HUDEP-2 (cell line): ENCODE measurements at regions not wholly inside any gene's neighbourhood (a gene's known extent, or its start where the extent isn't known, plus 50 kb on each side); places are given as distances from the start of the nearest gene placed in this dataset.

Experiments used
- DNase-seq, 76 experiments: peaks; one replicate each; lab custom pipeline; 2025; ENCODE audit not compliant: unreplicated experiment in 76 of 76; lab: John Stamatoyannopoulos, UW

- no peak for DNase-seq
Observed at GRCh38 chr12:91616416-91616815, 433.8 kb upstream of the DCN start.

GRCh38 chr12:91613223-91613779 is 430.7 kb upstream of the DCN start:
- no peak for DNase-seq

- DNase-seq = no peak
Observed at GRCh38 chr12:91610561-91610960, 427.9 kb upstream of the DCN start.

- DNase-seq = no peak
Observed at GRCh38 chr12:91609283-91609682, 426.7 kb upstream of the DCN start.

GRCh38 chr12:91608542-91608941 is 425.9 kb upstream of the DCN start:
- DNase-seq = no peak

DNA sequence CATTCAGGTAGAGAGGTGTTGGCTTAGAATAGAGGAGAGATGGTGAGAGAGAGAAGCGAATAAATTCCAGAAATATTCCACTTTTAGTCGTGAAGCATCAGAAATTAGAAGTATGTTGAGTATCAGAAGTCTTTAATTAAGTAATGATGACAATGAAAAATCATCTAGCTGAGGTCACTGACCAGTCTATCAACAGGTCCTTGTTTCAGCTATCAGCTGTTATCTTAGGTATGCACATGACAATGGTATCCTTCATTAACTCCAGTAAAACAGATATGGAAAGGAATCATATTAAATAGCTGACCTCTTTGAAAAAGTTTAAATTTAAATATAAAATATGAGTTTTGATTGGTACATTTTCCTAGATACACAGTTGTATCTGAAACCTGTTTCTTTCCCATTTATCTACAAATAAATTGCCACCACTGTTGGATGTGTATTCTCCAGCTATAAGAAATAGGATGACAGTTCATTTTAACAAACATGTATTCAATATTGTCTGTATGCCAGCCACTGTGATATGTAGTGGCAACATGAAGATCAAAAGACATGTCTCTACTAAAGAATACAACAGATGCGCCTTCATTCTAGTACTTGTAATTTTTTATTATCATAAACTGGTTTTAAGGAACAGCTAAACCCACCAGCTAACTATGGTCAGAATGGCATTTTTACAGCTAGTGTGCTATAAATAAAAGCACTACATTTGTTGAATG is 424.2 kb upstream of the DCN start:
- DNase-seq = no peak

- no peak for DNase-seq
Observed at GRCh38 chr12:91604897-91605296, 422.3 kb upstream of the DCN start.

DNA sequence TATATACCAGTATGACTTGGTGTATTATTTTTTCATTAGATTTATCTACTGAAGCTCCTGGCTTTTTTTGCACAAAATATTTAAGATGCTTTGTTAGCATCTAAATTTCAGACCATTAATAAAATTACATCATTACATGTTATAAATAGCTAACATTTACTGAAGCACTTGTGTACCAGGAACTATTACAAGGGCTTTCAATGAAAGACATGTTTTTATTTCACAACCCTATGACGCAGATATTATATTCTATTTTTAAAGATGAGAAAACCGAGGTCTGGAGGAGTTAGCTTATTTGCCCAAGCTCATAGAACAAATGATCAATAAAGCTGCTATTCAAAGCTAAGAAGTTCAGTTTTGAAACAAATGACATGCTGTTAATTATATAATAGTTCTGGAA is 420.4 kb upstream of the DCN start:
- DNase-seq = no peak

- no peak for DNase-seq
Observed at GRCh38 chr12:91601054-91601453, 418.4 kb upstream of the DCN start.

- no peak for DNase-seq
Observed at GRCh38 chr12:91594715-91595114, 412.1 kb upstream of the DCN start.

DNA sequence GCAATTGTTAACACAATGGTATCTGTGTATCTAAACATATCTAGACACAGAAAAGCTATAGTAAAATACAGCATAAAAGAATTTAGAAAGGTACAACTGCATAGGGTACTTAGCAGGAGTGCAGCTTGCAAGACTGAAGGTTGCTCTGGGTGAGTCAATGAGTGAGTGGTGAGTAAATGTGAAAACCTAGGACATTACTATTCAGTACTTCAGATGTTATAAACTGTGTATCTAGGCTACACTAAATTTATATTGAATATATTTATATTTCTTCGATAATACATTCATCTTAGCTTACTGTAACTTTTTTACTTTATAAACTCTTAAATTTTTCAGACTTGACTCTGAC is 409.0 kb upstream of the DCN start:
- DNase-seq = no peak

- DNase-seq = no peak
Observed at GRCh38 chr12:91590966-91591638, 408.5 kb upstream of the DCN start.

GRCh38 chr12:91588874-91589454 is 406.3 kb upstream of the DCN start:
- no peak for DNase-seq

GRCh38 chr12:91586015-91586414 is 403.4 kb upstream of the DCN start:
- no peak for DNase-seq

GRCh38 chr12:91582811-91583210 is 400.2 kb upstream of the DCN start:
- DNase-seq = no peak

DNA sequence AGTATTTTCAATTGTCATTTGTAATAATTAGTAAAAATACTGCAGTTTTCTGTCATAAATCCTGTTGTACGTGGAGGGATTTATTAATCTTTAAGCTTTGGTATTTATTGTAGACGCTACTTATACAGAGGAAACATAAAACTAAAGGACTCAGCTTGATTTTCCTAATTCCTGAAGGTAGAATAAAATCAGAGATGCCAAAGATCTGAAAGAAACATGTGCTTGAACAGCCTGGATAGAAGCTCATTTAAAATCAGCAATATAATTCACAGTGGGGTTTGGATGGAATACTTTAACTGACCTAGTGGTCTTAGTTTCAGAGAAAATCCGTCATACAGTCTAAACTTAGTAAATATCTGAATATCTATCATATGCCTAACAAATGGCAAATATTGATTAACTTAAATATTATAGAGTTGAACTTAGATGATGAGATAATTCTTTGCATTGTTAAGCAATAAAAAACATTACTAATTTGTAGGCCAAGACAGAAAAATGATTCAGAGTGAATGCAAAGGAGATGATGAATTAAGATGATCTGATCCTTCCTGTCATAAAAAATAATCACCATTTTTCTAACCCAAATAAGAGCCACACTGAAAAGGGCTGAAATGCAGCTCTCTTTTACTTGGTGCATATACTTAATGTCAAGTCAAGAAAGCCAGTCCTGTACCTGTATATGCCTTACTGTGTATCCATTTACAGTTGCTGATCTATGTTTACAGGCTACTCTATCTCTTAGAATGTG is 397.1 kb upstream of the DCN start:
- DNase-seq = no peak

DNA sequence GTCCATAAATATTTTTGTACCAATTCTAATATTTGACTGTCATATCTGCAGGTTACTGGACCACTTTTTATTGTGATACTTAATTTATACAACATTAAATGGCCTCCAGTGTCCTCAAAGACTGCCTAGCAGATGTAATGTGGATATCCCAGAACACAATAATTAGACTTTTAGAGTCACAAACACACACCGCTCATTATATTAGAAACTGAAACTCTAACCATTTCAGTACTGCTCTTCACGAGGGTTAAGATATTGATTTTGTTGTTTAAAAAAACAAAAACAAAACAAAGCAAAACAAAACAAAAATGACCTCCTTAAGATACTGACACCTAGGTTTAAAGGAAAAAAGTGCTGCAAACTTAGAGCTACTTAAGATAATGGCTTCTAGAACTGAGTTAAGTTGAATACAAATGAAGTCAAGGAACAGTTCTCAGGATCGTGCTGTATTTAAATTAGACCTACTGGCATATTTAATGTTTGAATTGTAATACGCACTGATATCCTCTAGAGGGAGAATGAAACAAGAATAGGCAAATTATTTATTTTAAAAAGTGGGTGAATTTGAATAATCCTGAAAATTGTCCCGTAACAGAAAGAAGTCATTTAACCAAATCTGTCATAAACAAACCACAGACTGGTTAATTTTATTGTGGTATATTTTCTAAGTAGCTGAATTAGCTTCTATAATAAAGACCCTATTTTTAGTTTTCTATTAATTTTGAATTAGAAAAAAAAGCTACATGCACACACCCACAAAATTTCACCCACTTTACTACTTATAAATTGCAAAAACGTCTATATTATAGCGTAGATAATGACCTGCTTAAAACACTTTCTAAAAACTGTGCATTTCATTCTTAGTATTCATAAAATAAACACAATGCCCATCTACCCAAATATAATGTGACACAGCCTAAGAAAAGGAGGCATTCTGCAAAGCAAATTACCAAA is 395.2 kb upstream of the DCN start:
- DNase-seq = no peak

DNA sequence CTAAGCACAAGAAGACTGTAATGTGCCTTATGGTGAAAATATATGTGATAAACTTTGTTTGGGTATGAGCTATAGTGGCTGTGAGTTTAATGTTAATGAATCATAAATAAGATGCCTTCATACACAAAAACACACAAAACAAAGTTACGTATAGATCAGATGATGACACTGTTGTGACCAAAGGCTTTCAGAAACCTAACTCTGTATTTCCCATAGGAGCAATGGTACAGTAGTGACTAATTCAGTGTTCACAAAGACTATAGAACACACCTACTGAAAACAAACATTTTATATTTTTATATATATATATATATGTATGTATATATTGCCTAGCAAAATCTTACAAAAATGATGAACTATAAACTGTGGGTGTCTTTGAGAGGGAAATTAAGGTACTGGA is 393.8 kb upstream of the DCN start:
- DNase-seq = no peak

GRCh38 chr12:91575630-91576029 is 393.0 kb upstream of the DCN start:
- DNase-seq = no peak

DNA sequence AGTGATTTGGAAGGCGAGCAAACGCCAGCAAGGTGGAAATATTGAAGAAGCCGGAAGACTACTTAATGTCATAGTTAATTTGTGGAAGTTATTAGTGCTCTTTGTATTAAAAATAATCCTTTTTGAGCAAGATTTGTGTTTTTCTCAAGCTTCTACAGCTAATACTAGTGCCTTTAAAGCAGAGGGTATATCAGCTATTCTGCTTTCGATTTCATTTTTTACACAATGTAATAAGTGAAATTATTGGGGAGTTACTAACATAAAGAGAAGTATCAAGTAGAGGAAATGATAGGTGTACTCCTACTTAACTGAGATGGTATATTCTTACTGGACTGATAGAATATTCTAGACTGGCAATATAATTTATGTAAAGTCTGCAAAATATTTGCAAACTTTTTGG is 392.4 kb upstream of the DCN start:
- no peak for DNase-seq
